ENCODE measurements at regions not wholly inside any gene's neighbourhood (a gene's known extent, or its start where the extent isn't known, plus 50 kb on each side); places are given as distances from the start of the nearest gene placed in this dataset.

GRCh38 chr5:154573011-154573410, 95.0 kb upstream of the HAND1 start:
- DNase-seq, result no peak
- in situ Hi-C loops (cut with HindIII; ENCODE audit: low pct_ligation_motif_present, low pct_unique_long_range_greater_than_20kb, low sequenced_read_pairs), result no loop called here

GRCh38 chr5:154571325-154572035, 93.5 kb upstream of the HAND1 start:
- no peak for DNase-seq
- in situ Hi-C loops (cut with HindIII; ENCODE audit: low pct_ligation_motif_present, low pct_unique_long_range_greater_than_20kb, low sequenced_read_pairs), result no loop called here

GRCh38 chr5:154570572-154571324, 92.7 kb upstream of the HAND1 start:
- DNase-seq, result no peak
- in situ Hi-C loops (cut with HindIII; ENCODE audit: low pct_ligation_motif_present, low pct_unique_long_range_greater_than_20kb, low sequenced_read_pairs), result no loop called here

GRCh38 chr5:154568589-154568988, 90.6 kb upstream of the HAND1 start:
- in situ Hi-C loops (cut with HindIII; ENCODE audit: low pct_ligation_motif_present, low pct_unique_long_range_greater_than_20kb, low sequenced_read_pairs), result no loop called here
- no peak for DNase-seq

- DNase-seq, result no peak
- in situ Hi-C loops (cut with HindIII; ENCODE audit: low pct_ligation_motif_present, low pct_unique_long_range_greater_than_20kb, low sequenced_read_pairs), result no loop called here
Observed at GRCh38 chr5:154567155-154567554, 89.1 kb upstream of the HAND1 start.

- DNase-seq, result no peak
- in situ Hi-C loops (cut with HindIII; ENCODE audit: low pct_ligation_motif_present, low pct_unique_long_range_greater_than_20kb, low sequenced_read_pairs), result no loop called here
Observed at GRCh38 chr5:154566146-154566680, 88.2 kb upstream of the HAND1 start.

- in situ Hi-C loops (cut with HindIII; ENCODE audit: low pct_ligation_motif_present, low pct_unique_long_range_greater_than_20kb, low sequenced_read_pairs), result no loop called here
- no peak for DNase-seq
Observed at GRCh38 chr5:154565123-154565522, 87.1 kb upstream of the HAND1 start.

- DNase-seq, result no peak
- in situ Hi-C loops (cut with HindIII; ENCODE audit: low pct_ligation_motif_present, low pct_unique_long_range_greater_than_20kb, low sequenced_read_pairs), result no loop called here
Observed at GRCh38 chr5:154562244-154562880, 84.3 kb upstream of the HAND1 start.

- in situ Hi-C loops (cut with HindIII; ENCODE audit: low pct_ligation_motif_present, low pct_unique_long_range_greater_than_20kb, low sequenced_read_pairs), result no loop called here
- no peak for DNase-seq
Observed at GRCh38 chr5:154559398-154560276, 81.6 kb upstream of the HAND1 start.

- in situ Hi-C loops (cut with HindIII; ENCODE audit: low pct_ligation_motif_present, low pct_unique_long_range_greater_than_20kb, low sequenced_read_pairs), result no loop called here
- DNase-seq, result no peak
Observed at GRCh38 chr5:154557548-154557947, 79.5 kb upstream of the HAND1 start.

- no peak for DNase-seq
- in situ Hi-C loops (cut with HindIII; ENCODE audit: low pct_ligation_motif_present, low pct_unique_long_range_greater_than_20kb, low sequenced_read_pairs), result no loop called here
Observed at GRCh38 chr5:154547551-154547950, 69.5 kb upstream of the HAND1 start.

- DNase-seq, result no peak
- in situ Hi-C loops (cut with HindIII; ENCODE audit: low pct_ligation_motif_present, low pct_unique_long_range_greater_than_20kb, low sequenced_read_pairs), result no loop called here
Observed at GRCh38 chr5:154546719-154547118, 68.7 kb upstream of the HAND1 start.

GRCh38 chr5:154544646-154545045, 66.6 kb upstream of the HAND1 start:
- DNase-seq, result no peak
- in situ Hi-C loops (cut with HindIII; ENCODE audit: low pct_ligation_motif_present, low pct_unique_long_range_greater_than_20kb, low sequenced_read_pairs), result no loop called here

GRCh38 chr5:154543380-154543779, 65.4 kb upstream of the HAND1 start:
- no peak for DNase-seq
- in situ Hi-C loops (cut with HindIII; ENCODE audit: low pct_ligation_motif_present, low pct_unique_long_range_greater_than_20kb, low sequenced_read_pairs), result no loop called here

- in situ Hi-C loops (cut with HindIII; ENCODE audit: low pct_ligation_motif_present, low pct_unique_long_range_greater_than_20kb, low sequenced_read_pairs), result no loop called here
- DNase-seq, result no peak
Observed at GRCh38 chr5:154542581-154542980, 64.6 kb upstream of the HAND1 start.

- DNase-seq, result no peak
- in situ Hi-C loops (cut with HindIII; ENCODE audit: low pct_ligation_motif_present, low pct_unique_long_range_greater_than_20kb, low sequenced_read_pairs), result no loop called here
Observed at GRCh38 chr5:154542000-154542399, 64.0 kb upstream of the HAND1 start.

- no peak for DNase-seq
- in situ Hi-C loops (cut with HindIII; ENCODE audit: low pct_ligation_motif_present, low pct_unique_long_range_greater_than_20kb, low sequenced_read_pairs), result no loop called here
Observed at GRCh38 chr5:154541553-154541952, 63.5 kb upstream of the HAND1 start.

GRCh38 chr5:154540600-154540999, 62.6 kb upstream of the HAND1 start:
- DNase-seq, result no peak

GRCh38 chr5:154538492-154538891, 60.5 kb upstream of the HAND1 start:
- in situ Hi-C loops (cut with HindIII; ENCODE audit: low pct_ligation_motif_present, low pct_unique_long_range_greater_than_20kb, low sequenced_read_pairs), result no loop called here

More at GRCh38 chr5:154540600-154540999, 62.6 kb upstream of the HAND1 start:
- in situ Hi-C loops (cut with HindIII; ENCODE audit: low pct_ligation_motif_present, low pct_unique_long_range_greater_than_20kb, low sequenced_read_pairs), result no loop called here

More at GRCh38 chr5:154538492-154538891, 60.5 kb upstream of the HAND1 start:
- DNase-seq, result no peak

All from ACHN (cell line).